ENCODE measurements at regions not wholly inside any gene's neighbourhood (a gene's known extent, or its start where the extent isn't known, plus 50 kb on each side); places are given as distances from the start of the nearest gene placed in this dataset.
A peak's percentile ranks its signal among the peaks of the same experiment; 100 is the strongest.

- TF ChIP-seq CTCF (IDR thresholded peaks at IDR 0.05; ENCODE audit: insufficient read depth in 1 of 2, low read depth in 1 of 2, low read length in 1 of 2, severe bottlenecking in 1 of 2, unreplicated experiment in 1 of 2): no peak
Observed at GRCh38 chr4:55763996-55764395, 55.6 kb upstream of the EXOC1L start.

GRCh38 chr4:55765070-55765469, 54.5 kb upstream of the EXOC1L start:
- no peaks in the 10 kb centered on the region for H3K4me1 Mint-ChIP-seq (ENCODE audit: low read depth, unreplicated experiment)
- intact Hi-C loops (cut with micrococcal nuclease; ENCODE audit: unreplicated experiment): no loop called here
- ChIA-PET CTCF (no interaction called here), POLR2A (no interaction called here)
- Histone ChIP-seq H3K4me1 (peaks cover 6% of the 10 kb centered on the region; the same call in 1 of the 2 replicates), H3K9me3 (no peaks in the 10 kb centered on the region), H3K27me3 (replicated peaks; ENCODE audit: control insufficient read depth, insufficient read depth, low read length) (no peaks in the 10 kb centered on the region), H3K4me3 (ENCODE audit: low read depth, low read length) (no peak overlapping the region), H3K36me3 (ENCODE audit: control insufficient read depth, insufficient read depth, low read length) (no peaks in the 10 kb centered on the region)
- H3K4me3 Mint-ChIP-seq (ENCODE audit: unreplicated experiment): no peak overlapping the region
- no peak for TF ChIP-seq CTCF (IDR thresholded peaks at IDR 0.05; ENCODE audit: insufficient read depth in 1 of 2, low read depth in 1 of 2, low read length in 1 of 2, severe bottlenecking in 1 of 2, unreplicated experiment in 1 of 2)
- H3K36me3 Mint-ChIP-seq (ENCODE audit: insufficient read depth, unreplicated experiment): no peaks in the 10 kb centered on the region
- no peaks in the 10 kb centered on the region for H3K9me3 Mint-ChIP-seq (ENCODE audit: unreplicated experiment)
- no TSS peak for BruUV-seq (replicated peaks)
- no peak for DNase-seq
- H3K27me3 Mint-ChIP-seq (ENCODE audit: insufficient read depth, unreplicated experiment): no peaks in the 10 kb centered on the region
- H3K27ac Mint-ChIP-seq (ENCODE audit: unreplicated experiment): no peak overlapping the region

More at GRCh38 chr4:55763996-55764395, 55.6 kb upstream of the EXOC1L start:
- H3K36me3 ChIP-seq (ENCODE audit: control insufficient read depth, insufficient read depth, low read length): no peaks in the 10 kb centered on the region
- Mint-ChIP-seq H3K9me3 (ENCODE audit: unreplicated experiment) (no peaks in the 10 kb centered on the region), H3K4me3 (ENCODE audit: unreplicated experiment) (no peak overlapping the region), H3K4me1 (ENCODE audit: low read depth, unreplicated experiment) (no peaks in the 10 kb centered on the region), H3K27ac (ENCODE audit: unreplicated experiment) (no peak overlapping the region), H3K36me3 (ENCODE audit: insufficient read depth, unreplicated experiment) (no peaks in the 10 kb centered on the region), H3K27me3 (ENCODE audit: insufficient read depth, unreplicated experiment) (no peaks in the 10 kb centered on the region)
- peaks cover 6% of the 10 kb centered on the region; the same call in 1 of the 2 replicates for H3K4me1 ChIP-seq
- ChIA-PET POLR2A (no interaction called here), CTCF (no interaction called here)
- intact Hi-C loops (cut with micrococcal nuclease; ENCODE audit: unreplicated experiment): no loop called here
- no peaks in the 10 kb centered on the region for H3K9me3 ChIP-seq
- no peaks in the 10 kb centered on the region for H3K27me3 ChIP-seq (replicated peaks; ENCODE audit: control insufficient read depth, insufficient read depth, low read length)
- BruUV-seq (replicated peaks): no TSS peak
- H3K4me3 ChIP-seq (ENCODE audit: low read depth, low read length): no peak overlapping the region
- no peak for DNase-seq

GRCh38 chr4:55768291-55768690, 51.3 kb upstream of the EXOC1L start:
- peak; percentile 36 to 40 for DNase-seq
- CTCF ChIA-PET: no interaction called here
- BruUV-seq (replicated peaks): no TSS peak

More at GRCh38 chr4:55768291-55768690, 51.3 kb upstream of the EXOC1L start:
- no peaks in the 10 kb centered on the region for H3K4me1 Mint-ChIP-seq (ENCODE audit: low read depth, unreplicated experiment)
- no peak overlapping the region for H3K4me3 ChIP-seq (ENCODE audit: low read depth, low read length)
- peaks cover 6% of the 10 kb centered on the region; the same call in 1 of the 2 replicates for H3K4me1 ChIP-seq
- H3K9me3 ChIP-seq: no peaks in the 10 kb centered on the region
- H3K4me3 Mint-ChIP-seq (ENCODE audit: unreplicated experiment): no peak overlapping the region
- H3K9me3 Mint-ChIP-seq (ENCODE audit: unreplicated experiment): no peaks in the 10 kb centered on the region
- intact Hi-C loops (cut with micrococcal nuclease; ENCODE audit: unreplicated experiment): no loop called here
- no peaks in the 10 kb centered on the region for H3K36me3 Mint-ChIP-seq (ENCODE audit: insufficient read depth, unreplicated experiment)
- TF ChIP-seq CTCF (IDR thresholded peaks at IDR 0.05; ENCODE audit: insufficient read depth in 1 of 2, low read depth in 1 of 2, low read length in 1 of 2, severe bottlenecking in 1 of 2, unreplicated experiment in 1 of 2): no peak
- no peaks in the 10 kb centered on the region for H3K27me3 ChIP-seq (replicated peaks; ENCODE audit: control insufficient read depth, insufficient read depth, low read length)
- H3K27me3 Mint-ChIP-seq (ENCODE audit: insufficient read depth, unreplicated experiment): peaks cover 3% of the 10 kb centered on the region
- POLR2A ChIA-PET: no interaction called here
- H3K27ac Mint-ChIP-seq (ENCODE audit: unreplicated experiment): no peak overlapping the region
- no peaks in the 10 kb centered on the region for H3K36me3 ChIP-seq (ENCODE audit: control insufficient read depth, insufficient read depth, low read length)

Data from Caco-2 (cell line).